Erythroblast (primary cell): ENCODE measurements at regions not wholly inside any gene's neighbourhood (a gene's known extent, or its start where the extent isn't known, plus 50 kb on each side); places are given as distances from the start of the nearest gene placed in this dataset.

ENCODE experiments used
- GATA1 ChIP-seq: IDR thresholded peaks from 2 replicates; pipeline ENCODE4 v1.6.1; 2011; ENCODE audit warnings: low read depth, mild to moderate bottlenecking, control low read depth, low read length, moderate library complexity
- POLR2A ChIP-seq: IDR thresholded peaks from 2 replicates; pipeline ENCODE4 v1.6.1; 2011; ENCODE audit warnings: mild to moderate bottlenecking, low read length

- TF ChIP-seq POLR2A (no peak), GATA1 (no peak)
Observed at GRCh38 chr6:85866370-85866730, 223.7 kb upstream of the SYNCRIP start.
